ENCODE measurements at regions not wholly inside any gene's neighbourhood (a gene's known extent, or its start where the extent isn't known, plus 50 kb on each side); places are given as distances from the start of the nearest gene placed in this dataset.

GRCh38 chr1:219500327-219500897 is 112.5 kb downstream of the ZC3H11B start:
- Histone ChIP-seq H3K4me3 (no peak overlapping the region), H3K9me3 (no peaks in the 10 kb centered on the region), H3K27me3 (no peaks in the 10 kb centered on the region), H3K4me1 (peaks cover 0 to 7% (median 0%) of the 10 kb centered on the region in 12 donors), H3K36me3 (no peaks in the 10 kb centered on the region), H3K27ac (no peak overlapping the region)
- DNase-seq (no peak), ATAC-seq (no peak)
- intact Hi-C loops (cut with DNase I) = no loop called here
- whole genome bisulfite sequencing, 4 donors = 87 to 90% (median 89%) methylated on average over 6 of the region's 6 CpGs
- TF ChIP-seq POLR2A (IDR thresholded peaks at IDR 0.05) = no peak
- TF ChIP-seq CTCF (IDR thresholded peaks at IDR 0.05) = no peak

GRCh38 chr1:219498666-219499065 is 114.2 kb downstream of the ZC3H11B start:
- no peak for TF ChIP-seq POLR2A (IDR thresholded peaks at IDR 0.05)
- TF ChIP-seq CTCF (IDR thresholded peaks at IDR 0.05) = no peak
- Histone ChIP-seq H3K36me3 (no peaks in the 10 kb centered on the region), H3K27me3 (no peaks in the 10 kb centered on the region), H3K27ac (no peak overlapping the region), H3K9me3 (no peaks in the 10 kb centered on the region), H3K4me1 (peaks cover 0 to 7% (median 0%) of the 10 kb centered on the region in 12 donors), H3K4me3 (no peak overlapping the region)
- WGBS, 4 donors = 79 to 89% (median 82%) methylated on average over 1 of the region's 1 CpG
- DNase-seq (no peak), ATAC-seq (no peak)
- intact Hi-C loops (cut with DNase I) = no loop called here

GRCh38 chr1:219495737-219496408 is 117.0 kb downstream of the ZC3H11B start:
- intact Hi-C loops (cut with DNase I) = no loop called here
- peaks cover 0 to 7% (median 0%) of the 10 kb centered on the region in 12 donors for H3K4me1 ChIP-seq
- no peak overlapping the region for H3K27ac ChIP-seq
- WGBS, 4 donors = 77 to 83% (median 80%) methylated on average over 6 of the region's 6 CpGs
- H3K9me3 ChIP-seq = no peaks in the 10 kb centered on the region
- H3K4me3 ChIP-seq = no peak overlapping the region
- TF ChIP-seq CTCF (IDR thresholded peaks at IDR 0.05) = no peak
- no peak for TF ChIP-seq POLR2A (IDR thresholded peaks at IDR 0.05)
- no peaks in the 10 kb centered on the region for H3K36me3 ChIP-seq
- ATAC-seq (no peak), DNase-seq (no peak)
- no peaks in the 10 kb centered on the region for H3K27me3 ChIP-seq

- 64 to 71% (median 65%) methylated on average over 3 of the region's 3 CpGs for WGBS, 4 donors
- no peaks in the 10 kb centered on the region for H3K9me3 ChIP-seq
- no peak for TF ChIP-seq POLR2A (IDR thresholded peaks at IDR 0.05)
- no peak for TF ChIP-seq CTCF (IDR thresholded peaks at IDR 0.05)
- DNase-seq (no peak), ATAC-seq (no peak)
- no peaks in the 10 kb centered on the region for H3K36me3 ChIP-seq
- H3K4me3 ChIP-seq = no peak overlapping the region
- no peaks in the 10 kb centered on the region for H3K27me3 ChIP-seq
- no peaks in the 10 kb centered on the region for H3K4me1 ChIP-seq
- H3K27ac ChIP-seq = no peak overlapping the region
- intact Hi-C loops (cut with DNase I) = no loop called here
These were observed 120.2 kb downstream of the ZC3H11B start for GRCh38 chr1:219492717-219493116.

Data from heart left ventricle (tissue), 16 donors.